SK-N-SH (cell line): ENCODE measurements at regions not wholly inside any gene's neighbourhood (a gene's known extent, or its start where the extent isn't known, plus 50 kb on each side); places are given as distances from the start of the nearest gene placed in this dataset.

ENCODE experiments used
- CTCF ChIP-seq: fragments of 200-600 bp; sonication (generic); IDR thresholded peaks from 2 replicates; pipeline ENCODE4 v1.6.1; 2017; ENCODE audit warnings: antibody characterized with exemption, mild to moderate bottlenecking, moderate library complexity
- EP300 ChIP-seq, 2 experiments: IDR thresholded peaks; 2 replicates each; pipeline versions ENCODE4 v1.4.0 to v1.6.1; 2012; ENCODE audit warnings: borderline replicate concordance in 1 of 2, low read depth in 1 of 2, low read length in 1 of 2
- GABPA ChIP-seq: IDR thresholded peaks from 2 replicates; pipeline ENCODE4 v1.4.0; 2012; ENCODE audit warnings: low read depth, mild to moderate bottlenecking
- MXI1 ChIP-seq: IDR thresholded peaks from 2 replicates; pipeline ENCODE4 v1.6.1; 2012; ENCODE audit warnings: mild to moderate bottlenecking, low read depth, low read length, improper control_type of control experiment
- POLR2AphosphoS5 ChIP-seq: IDR thresholded peaks from 2 replicates; pipeline ENCODE4 v1.6.1; 2012; ENCODE audit warnings: low read depth, low read length
- RAD21 ChIP-seq: IDR thresholded peaks from 2 replicates; pipeline ENCODE4 v1.6.1; 2012; ENCODE audit warnings: mild to moderate bottlenecking, low read length
- RCOR1 ChIP-seq: fragments of 150-350 bp; IDR thresholded peaks from 2 replicates; pipeline ENCODE4 v1.6.1; 2017; ENCODE audit warnings: antibody characterized with exemption, low read length
- REST ChIP-seq: IDR thresholded peaks from 2 replicates; pipeline ENCODE4 v1.6.1; 2012; ENCODE audit warnings: mild to moderate bottlenecking, low read depth, low read length, moderate library complexity
- RFX5 ChIP-seq: IDR thresholded peaks from 2 replicates; pipeline ENCODE4 v1.6.1; 2012; ENCODE audit warnings: mild to moderate bottlenecking, improper control_type of control experiment, low read length

GRCh38 chr5:143586781-143587362 lies 183.4 kb upstream of the NR3C1 start:
- TF ChIP-seq POLR2AphosphoS5 (no peak), CTCF (no peak), GABPA (no peak), MXI1 (no peak), RFX5 (no peak), RAD21 (no peak), EP300 (IDR thresholded peaks at IDR 0.05; ENCODE audit: borderline replicate concordance in 1 of 2, low read depth in 1 of 2, low read length in 1 of 2) (no peak), RCOR1 (no peak), REST (no peak)
